GM12878 (cell line): ENCODE measurements at regions not wholly inside any gene's neighbourhood (a gene's known extent, or its start where the extent isn't known, plus 50 kb on each side); places are given as distances from the start of the nearest gene placed in this dataset.

Experiments
- ATF7 ChIP-seq: fragments of 450-650 bp; IDR thresholded peaks from 2 replicates; pipeline ENCODE4 v1.6.1; 2016; ENCODE audit warnings: low read depth, mild to moderate bottlenecking
- CHD2 ChIP-seq: IDR thresholded peaks from 2 replicates; pipeline ENCODE4 v1.6.1; 2011; ENCODE audit warnings: low read depth, low read length, improper control_type of control experiment, borderline replicate concordance
- ETV6 ChIP-seq, 2 experiments: fragments of 450-650 bp in 1 of 2; IDR thresholded peaks in 1 of 2; conservative IDR thresholded peaks in 1 of 2; 2 replicates each; pipeline ENCODE4 v1.6.1; 2014; ENCODE audit warnings: antibody characterized with exemption in 1 of 2, borderline replicate concordance in 1 of 2, low read depth in 1 of 2, mild to moderate bottlenecking in 1 of 2, moderate library complexity in 1 of 2
- GABPA ChIP-seq: IDR thresholded peaks from 2 replicates; pipeline ENCODE4 v1.6.1; 2014; ENCODE audit warnings: antibody characterized with exemption, low read depth, mild to moderate bottlenecking, inconsistent platforms
- MEF2A ChIP-seq: IDR thresholded peaks from 2 replicates; pipeline ENCODE4 v1.6.1; 2011; ENCODE audit warnings: low read depth, mild to moderate bottlenecking, low read length, moderate library complexity; ENCODE audit not compliant: insufficient read depth
- MEF2B ChIP-seq: fragments of 450-650 bp; IDR thresholded peaks from 2 replicates; pipeline ENCODE4 v1.6.1; 2018; ENCODE audit warnings: mild to moderate bottlenecking, moderate library complexity; ENCODE audit not compliant: partially characterized antibody, poor library complexity, severe bottlenecking
- MTA2 ChIP-seq: fragments of 450-650 bp; IDR thresholded peaks from 2 replicates; pipeline ENCODE4 v1.6.1; 2016; ENCODE audit warnings: low read depth, mild to moderate bottlenecking, moderate library complexity
- MTA3 ChIP-seq: IDR thresholded peaks from 2 replicates; pipeline ENCODE4 v1.6.1; 2012; ENCODE audit warnings: low read length, inconsistent platforms, borderline replicate concordance
- MYB ChIP-seq: fragments of 150-350 bp; IDR thresholded peaks from 2 replicates; pipeline ENCODE4 v1.6.1; 2014; ENCODE audit warnings: mild to moderate bottlenecking, low read depth, low read length, borderline replicate concordance
- PML ChIP-seq: IDR thresholded peaks from 2 replicates; pipeline ENCODE4 v1.6.1; 2012; ENCODE audit warnings: low read length, inconsistent platforms
- POLR2AphosphoS2 ChIP-seq: IDR thresholded peaks from 2 replicates; pipeline ENCODE4 v1.6.1; 2011; ENCODE audit warnings: low read depth, mild to moderate bottlenecking, low read length, improper control_type of control experiment, moderate library complexity
- POLR2AphosphoS5 ChIP-seq: IDR thresholded peaks from 2 replicates; pipeline ENCODE4 v1.6.1; 2011; ENCODE audit warnings: mild to moderate bottlenecking, low read length, inconsistent platforms
- RUNX3 ChIP-seq: IDR thresholded peaks from 2 replicates; pipeline ENCODE4 v1.6.1; 2012; ENCODE audit warnings: low read length, inconsistent platforms
- SIX5 ChIP-seq: IDR thresholded peaks from 2 replicates; pipeline ENCODE4 v1.6.1; 2011; ENCODE audit warnings: mild to moderate bottlenecking, low read depth, low read length, moderate library complexity; ENCODE audit not compliant: severe bottlenecking
- SMAD5 ChIP-seq: IDR thresholded peaks from 2 replicates; pipeline ENCODE4 v1.6.1; 2016; ENCODE audit warnings: antibody characterized with exemption, low read depth
- TAF1 ChIP-seq: IDR thresholded peaks from 2 replicates; pipeline ENCODE4 v1.6.1; 2011; ENCODE audit warnings: mild to moderate bottlenecking, low read depth, low read length, borderline replicate concordance
- WRNIP1 ChIP-seq: IDR thresholded peaks from 2 replicates; pipeline ENCODE4 v1.6.1; 2011; ENCODE audit warnings: low read depth, low read length, improper control_type of control experiment, borderline replicate concordance
- ZNF207 ChIP-seq: fragments of 450-650 bp; IDR thresholded peaks from 2 replicates; pipeline ENCODE4 v1.6.1; 2014; ENCODE audit warnings: antibody characterized with exemption, mild to moderate bottlenecking, borderline replicate concordance
- ZNF384 ChIP-seq: IDR thresholded peaks from 2 replicates; pipeline ENCODE4 v1.6.1; 2012; ENCODE audit warnings: low read depth, mild to moderate bottlenecking, low read length, improper control_type of control experiment, borderline replicate concordance
- TF ChIP-seq, protein P1 (sequence below): fragments of 450-650 bp; IDR thresholded peaks from 2 replicates; pipeline ENCODE4 v1.6.1; 2018; ENCODE audit warnings: mild to moderate bottlenecking, low read depth, moderate library complexity; ENCODE audit not compliant: partially characterized antibody
- TF ChIP-seq, protein P2 (sequence below): fragments of 450-650 bp; IDR thresholded peaks from 2 replicates; pipeline ENCODE4 v1.6.1; 2016; ENCODE audit warnings: mild to moderate bottlenecking
- TF ChIP-seq, protein P3 (sequence below): fragments of 450-650 bp; IDR thresholded peaks from 2 replicates; pipeline ENCODE4 v1.6.1; 2016; ENCODE audit warnings: mild to moderate bottlenecking
- TF ChIP-seq, protein P4 (sequence below): IDR thresholded peaks from 2 replicates; pipeline ENCODE4 v1.6.1; 2012; ENCODE audit warnings: low read depth, low read length, improper control_type of control experiment

DNA sequence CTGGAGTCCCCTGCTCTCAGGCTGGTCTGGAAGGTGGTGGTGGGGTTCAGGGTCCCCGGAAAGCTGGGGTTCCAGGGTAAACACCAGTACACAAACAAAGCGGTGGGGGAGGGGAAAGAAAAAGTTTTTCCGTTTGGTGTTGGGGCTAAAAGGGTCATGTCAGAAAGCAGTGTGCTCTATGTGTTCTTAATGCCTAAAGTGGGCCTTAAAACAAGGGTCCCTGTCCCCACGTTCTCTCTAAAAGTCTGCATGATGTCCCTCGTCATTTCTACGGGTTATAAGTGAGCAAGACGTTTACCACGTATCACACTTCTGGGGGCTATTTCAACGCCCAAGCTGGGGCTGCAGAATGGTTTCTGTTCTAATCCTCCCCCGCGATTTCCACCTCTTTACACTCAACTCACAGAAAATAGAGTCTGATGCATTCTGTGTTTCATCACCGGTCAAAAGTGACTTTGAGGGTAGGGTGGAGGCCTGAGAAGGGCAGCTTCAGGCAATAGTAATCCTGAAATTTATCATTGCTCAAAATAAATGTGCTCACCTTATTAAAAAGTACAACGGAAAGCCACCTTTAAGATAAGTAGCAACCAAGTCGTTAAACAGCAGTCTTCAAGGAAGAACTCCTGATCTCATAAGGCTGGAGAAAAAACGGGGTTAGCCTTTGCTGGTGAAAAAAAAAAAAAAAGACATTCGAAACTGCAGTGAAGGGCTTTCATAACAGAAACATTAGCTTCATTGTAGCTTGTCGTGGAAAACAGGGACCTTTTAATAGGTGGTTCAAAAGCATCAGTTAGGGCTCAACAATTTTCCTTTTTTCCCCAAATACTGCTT, 63.9 kb upstream of the PTGR2 start (continued):
- TF ChIP-seq, protein P1, sequence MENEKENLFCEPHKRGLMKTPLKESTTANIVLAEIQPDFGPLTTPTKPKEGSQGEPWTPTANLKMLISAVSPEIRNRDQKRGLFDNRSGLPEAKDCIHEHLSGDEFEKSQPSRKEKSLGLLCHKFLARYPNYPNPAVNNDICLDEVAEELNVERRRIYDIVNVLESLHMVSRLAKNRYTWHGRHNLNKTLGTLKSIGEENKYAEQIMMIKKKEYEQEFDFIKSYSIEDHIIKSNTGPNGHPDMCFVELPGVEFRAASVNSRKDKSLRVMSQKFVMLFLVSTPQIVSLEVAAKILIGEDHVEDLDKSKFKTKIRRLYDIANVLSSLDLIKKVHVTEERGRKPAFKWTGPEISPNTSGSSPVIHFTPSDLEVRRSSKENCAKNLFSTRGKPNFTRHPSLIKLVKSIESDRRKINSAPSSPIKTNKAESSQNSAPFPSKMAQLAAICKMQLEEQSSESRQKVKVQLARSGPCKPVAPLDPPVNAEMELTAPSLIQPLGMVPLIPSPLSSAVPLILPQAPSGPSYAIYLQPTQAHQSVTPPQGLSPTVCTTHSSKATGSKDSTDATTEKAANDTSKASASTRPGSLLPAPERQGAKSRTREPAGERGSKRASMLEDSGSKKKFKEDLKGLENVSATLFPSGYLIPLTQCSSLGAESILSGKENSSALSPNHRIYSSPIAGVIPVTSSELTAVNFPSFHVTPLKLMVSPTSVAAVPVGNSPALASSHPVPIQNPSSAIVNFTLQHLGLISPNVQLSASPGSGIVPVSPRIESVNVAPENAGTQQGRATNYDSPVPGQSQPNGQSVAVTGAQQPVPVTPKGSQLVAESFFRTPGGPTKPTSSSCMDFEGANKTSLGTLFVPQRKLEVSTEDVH: no peak
- peak; percentile 93 for TF ChIP-seq ZNF384
- TF ChIP-seq GABPA: 0 out of 2 replicates have a peak, but pooled peaks have one; percentile 11
- TF ChIP-seq SIX5: no peak
- TF ChIP-seq MEF2B: peak; percentile 34
- no peak for TF ChIP-seq PML
- TF ChIP-seq, protein P2, sequence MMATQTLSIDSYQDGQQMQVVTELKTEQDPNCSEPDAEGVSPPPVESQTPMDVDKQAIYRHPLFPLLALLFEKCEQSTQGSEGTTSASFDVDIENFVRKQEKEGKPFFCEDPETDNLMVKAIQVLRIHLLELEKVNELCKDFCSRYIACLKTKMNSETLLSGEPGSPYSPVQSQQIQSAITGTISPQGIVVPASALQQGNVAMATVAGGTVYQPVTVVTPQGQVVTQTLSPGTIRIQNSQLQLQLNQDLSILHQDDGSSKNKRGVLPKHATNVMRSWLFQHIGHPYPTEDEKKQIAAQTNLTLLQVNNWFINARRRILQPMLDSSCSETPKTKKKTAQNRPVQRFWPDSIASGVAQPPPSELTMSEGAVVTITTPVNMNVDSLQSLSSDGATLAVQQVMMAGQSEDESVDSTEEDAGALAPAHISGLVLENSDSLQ: 0 out of 2 replicates have a peak, but pooled peaks have one; percentile 10
- peak; percentile 51; the same call in 1 of the 2 replicates for TF ChIP-seq MTA2
- TF ChIP-seq RUNX3: peak; percentile 40
- peak; percentile 68 for TF ChIP-seq ATF7
- TF ChIP-seq MYB: no peak
- TF ChIP-seq, protein P3, sequence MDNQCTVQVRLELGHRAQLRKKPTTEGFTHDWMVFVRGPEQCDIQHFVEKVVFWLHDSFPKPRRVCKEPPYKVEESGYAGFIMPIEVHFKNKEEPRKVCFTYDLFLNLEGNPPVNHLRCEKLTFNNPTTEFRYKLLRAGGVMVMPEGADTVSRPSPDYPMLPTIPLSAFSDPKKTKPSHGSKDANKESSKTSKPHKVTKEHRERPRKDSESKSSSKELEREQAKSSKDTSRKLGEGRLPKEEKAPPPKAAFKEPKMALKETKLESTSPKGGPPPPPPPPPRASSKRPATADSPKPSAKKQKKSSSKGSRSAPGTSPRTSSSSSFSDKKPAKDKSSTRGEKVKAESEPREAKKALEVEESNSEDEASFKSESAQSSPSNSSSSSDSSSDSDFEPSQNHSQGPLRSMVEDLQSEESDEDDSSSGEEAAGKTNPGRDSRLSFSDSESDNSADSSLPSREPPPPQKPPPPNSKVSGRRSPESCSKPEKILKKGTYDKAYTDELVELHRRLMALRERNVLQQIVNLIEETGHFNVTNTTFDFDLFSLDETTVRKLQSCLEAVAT: peak; percentile 72
- 0 out of 2 replicates have a peak, but pooled peaks have one; percentile 25 for TF ChIP-seq WRNIP1
- TF ChIP-seq POLR2AphosphoS5: peak; percentile 74; the same call in 1 of the 2 replicates
- TF ChIP-seq MEF2A: peak; percentile 57; the same call in 1 of the 2 replicates
- 0 out of 2 replicates have a peak, but pooled peaks have one; percentile 31 for TF ChIP-seq MTA3
- TF ChIP-seq POLR2AphosphoS2: 0 out of 2 replicates have a peak, but pooled peaks have one; percentile 63
- TF ChIP-seq, protein P4, sequence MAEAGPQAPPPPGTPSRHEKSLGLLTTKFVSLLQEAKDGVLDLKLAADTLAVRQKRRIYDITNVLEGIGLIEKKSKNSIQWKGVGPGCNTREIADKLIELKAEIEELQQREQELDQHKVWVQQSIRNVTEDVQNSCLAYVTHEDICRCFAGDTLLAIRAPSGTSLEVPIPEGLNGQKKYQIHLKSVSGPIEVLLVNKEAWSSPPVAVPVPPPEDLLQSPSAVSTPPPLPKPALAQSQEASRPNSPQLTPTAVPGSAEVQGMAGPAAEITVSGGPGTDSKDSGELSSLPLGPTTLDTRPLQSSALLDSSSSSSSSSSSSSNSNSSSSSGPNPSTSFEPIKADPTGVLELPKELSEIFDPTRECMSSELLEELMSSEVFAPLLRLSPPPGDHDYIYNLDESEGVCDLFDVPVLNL: no peak
- TF ChIP-seq ZNF207: no peak
- peak in 1 of 2 experiments; percentile 13; a peak in 1 of 4 replicates for TF ChIP-seq ETV6 (conservative IDR thresholded peaks at IDR 0.05 in 1 of 2, IDR thresholded peaks at IDR 0.05 in 1 of 2; ENCODE audit: borderline replicate concordance in 1 of 2, low read depth in 1 of 2)
- TF ChIP-seq SMAD5: 0 out of 2 replicates have a peak, but pooled peaks have one; percentile 52
- peak; percentile 32; the same call in 1 of the 2 replicates for TF ChIP-seq TAF1
- TF ChIP-seq CHD2: peak; percentile 68; the same call in 1 of the 2 replicates
